Kidney (tissue), 13 donors: ENCODE measurements at regions not wholly inside any gene's neighbourhood (a gene's known extent, or its start where the extent isn't known, plus 50 kb on each side); places are given as distances from the start of the nearest gene placed in this dataset.
A peak's percentile ranks its signal among the peaks of the same experiment; 100 is the strongest.

Experiments
- DNase-seq, 5 donors: peaks; one replicate each; pipeline ENCODE4 v3.0.0-alpha.2; 2013 to 2020
- FAIRE-seq: peaks from 2 replicates; lab custom pipeline; 2012; peaks lifted over from hg19 to GRCh38; lab: Jason Lieb, UNC
- H3K27ac ChIP-seq, 2 donors: one replicate each; pipeline ENCODE4 v1.7.0; 2013; ENCODE audit warnings: low read depth in 2 of 2, low read length in 2 of 2, inconsistent platforms in 1 of 2
- H3K27me3 ChIP-seq: one replicate; pipeline ENCODE4 v1.7.1; 2013; ENCODE audit warnings: low read length, inconsistent platforms; ENCODE audit not compliant: control insufficient read depth, insufficient read depth
- H3K36me3 ChIP-seq, 3 donors: one replicate each; pipeline versions ENCODE4 v1.7.0 to v1.7.1; 2013; ENCODE audit warnings: low read length in 3 of 3, control low read depth in 1 of 3, inconsistent platforms in 1 of 3; ENCODE audit not compliant: insufficient read depth in 3 of 3, control insufficient read depth in 2 of 3
- H3K4me1 ChIP-seq, 3 donors: one replicate each; pipeline versions ENCODE4 v1.7.0 to v1.7.1; 2013; ENCODE audit warnings: low read length in 3 of 3, inconsistent platforms in 1 of 3, low read depth in 1 of 3; ENCODE audit not compliant: control insufficient read depth in 2 of 3, insufficient read depth in 2 of 3
- H3K4me3 ChIP-seq, 3 donors: one replicate each; pipeline versions ENCODE4 v1.7.0 to v1.8.1; 2013; ENCODE audit warnings: low read length in 3 of 3, control low read depth in 1 of 3, inconsistent platforms in 1 of 3
- H3K9ac ChIP-seq, 3 donors: one replicate each; pipeline versions ENCODE4 v1.7.0 to v1.7.1; 2013; ENCODE audit warnings: low read length in 3 of 3, control low read depth in 1 of 3, inconsistent platforms in 1 of 3
- H3K9me3 ChIP-seq, 3 donors: one replicate each; pipeline versions ENCODE4 v1.7.0 to v1.7.1; 2013; ENCODE audit warnings: low read length in 3 of 3, control low read depth in 1 of 3, inconsistent platforms in 1 of 3; ENCODE audit not compliant: control insufficient read depth in 2 of 3, insufficient read depth in 1 of 3
- CTCF ChIP-seq: IDR thresholded peaks from 3 replicates; pipeline ENCODE4 v1.5.1; 2012; ENCODE audit warnings: mild to moderate bottlenecking, moderate library complexity, borderline replicate concordance; ENCODE audit not compliant: insufficient read depth; ENCODE audit errors: extremely low read depth
- intact Hi-C: fragments of 100-400 bp; cut with DNase I; formaldehyde crosslinking; loops from one replicate; pipeline ENCODE4 v1.11.1; 2022
- donor health status: control.
- donor health status: control.
- donor health status: control.
- donor health status: control.
- donor health status: control.
- donor health status: DM: yes; HTN: yes; CAD: no.
- donor health status: Normal renal cell carcinoma (clear cell type).

- FAIRE-seq (no peak), DNase-seq (peak in 3 of 5 donors; percentile 3 to 24 (median 20))
- Histone ChIP-seq H3K9me3 (no peaks in the 10 kb centered on the region), H3K4me3 (no peak overlapping the region), H3K27ac (no peak overlapping the region), H3K36me3 (no peaks in the 10 kb centered on the region), H3K9ac (no peak overlapping the region), H3K27me3 (no peaks in the 10 kb centered on the region), H3K4me1 (no peaks in the 10 kb centered on the region)
- intact Hi-C loops, result no loop called here
- no peak for TF ChIP-seq CTCF
Observed at GRCh38 chr11:69215784-69216415, 60.2 kb downstream of the SMIM38 start.

GRCh38 chr11:69216647-69217051 lies 60.9 kb downstream of the SMIM38 start:
- H3K27ac ChIP-seq, result no peak overlapping the region
- no peak overlapping the region for H3K4me3 ChIP-seq
- no peak overlapping the region for H3K9ac ChIP-seq
- H3K9me3 ChIP-seq, result no peaks in the 10 kb centered on the region
- TF ChIP-seq CTCF, result no peak
- FAIRE-seq (no peak), DNase-seq (peak in 2 of 5 donors; percentile 7 to 12)
- H3K27me3 ChIP-seq, result no peaks in the 10 kb centered on the region
- H3K4me1 ChIP-seq, result no peaks in the 10 kb centered on the region
- intact Hi-C loops, result no loop called here
- H3K36me3 ChIP-seq, result no peaks in the 10 kb centered on the region

- no peak for FAIRE-seq
- Histone ChIP-seq H3K36me3 (no peaks in the 10 kb centered on the region), H3K9me3 (no peaks in the 10 kb centered on the region), H3K9ac (no peak overlapping the region), H3K4me3 (no peak overlapping the region), H3K4me1 (no peaks in the 10 kb centered on the region), H3K27me3 (no peaks in the 10 kb centered on the region), H3K27ac (no peak overlapping the region)
- DNase-seq, result peak in 1 of 5 donors; percentile 6
- intact Hi-C loops, result no loop called here
- TF ChIP-seq CTCF, result no peak
Observed at GRCh38 chr11:69217276-69218105, 61.8 kb downstream of the SMIM38 start.
